ENCODE measurements at regions not wholly inside any gene's neighbourhood (a gene's known extent, or its start where the extent isn't known, plus 50 kb on each side); places are given as distances from the start of the nearest gene placed in this dataset.

GRCh38 chr18:30705943-30706342 is 336.6 kb downstream of the DSC3 start:
- POLR2A ChIA-PET = no interaction called here
- TF ChIP-seq, protein P1, sequence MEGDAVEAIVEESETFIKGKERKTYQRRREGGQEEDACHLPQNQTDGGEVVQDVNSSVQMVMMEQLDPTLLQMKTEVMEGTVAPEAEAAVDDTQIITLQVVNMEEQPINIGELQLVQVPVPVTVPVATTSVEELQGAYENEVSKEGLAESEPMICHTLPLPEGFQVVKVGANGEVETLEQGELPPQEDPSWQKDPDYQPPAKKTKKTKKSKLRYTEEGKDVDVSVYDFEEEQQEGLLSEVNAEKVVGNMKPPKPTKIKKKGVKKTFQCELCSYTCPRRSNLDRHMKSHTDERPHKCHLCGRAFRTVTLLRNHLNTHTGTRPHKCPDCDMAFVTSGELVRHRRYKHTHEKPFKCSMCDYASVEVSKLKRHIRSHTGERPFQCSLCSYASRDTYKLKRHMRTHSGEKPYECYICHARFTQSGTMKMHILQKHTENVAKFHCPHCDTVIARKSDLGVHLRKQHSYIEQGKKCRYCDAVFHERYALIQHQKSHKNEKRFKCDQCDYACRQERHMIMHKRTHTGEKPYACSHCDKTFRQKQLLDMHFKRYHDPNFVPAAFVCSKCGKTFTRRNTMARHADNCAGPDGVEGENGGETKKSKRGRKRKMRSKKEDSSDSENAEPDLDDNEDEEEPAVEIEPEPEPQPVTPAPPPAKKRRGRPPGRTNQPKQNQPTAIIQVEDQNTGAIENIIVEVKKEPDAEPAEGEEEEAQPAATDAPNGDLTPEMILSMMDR (IDR thresholded peaks at IDR 0.05; ENCODE audit: low read depth, low read length) = no peak
- no peak for DNase-seq (ENCODE audit: low read depth, low spot score)
- peaks cover 3% of the 10 kb centered on the region; the same call in 1 of the 2 replicates for H3K9me3 ChIP-seq (ENCODE audit: control insufficient read depth, insufficient read depth, low read length)
- no peaks in the 10 kb centered on the region for H3K27me3 ChIP-seq (ENCODE audit: control insufficient read depth, insufficient read depth, low read length)
- CTCF ChIA-PET = no interaction called here
- H3K27ac ChIP-seq (ENCODE audit: low read depth, low read length) = no peak overlapping the region
- no peak overlapping the region for H3K4me3 ChIP-seq (ENCODE audit: low read depth, low read length)

DNA sequence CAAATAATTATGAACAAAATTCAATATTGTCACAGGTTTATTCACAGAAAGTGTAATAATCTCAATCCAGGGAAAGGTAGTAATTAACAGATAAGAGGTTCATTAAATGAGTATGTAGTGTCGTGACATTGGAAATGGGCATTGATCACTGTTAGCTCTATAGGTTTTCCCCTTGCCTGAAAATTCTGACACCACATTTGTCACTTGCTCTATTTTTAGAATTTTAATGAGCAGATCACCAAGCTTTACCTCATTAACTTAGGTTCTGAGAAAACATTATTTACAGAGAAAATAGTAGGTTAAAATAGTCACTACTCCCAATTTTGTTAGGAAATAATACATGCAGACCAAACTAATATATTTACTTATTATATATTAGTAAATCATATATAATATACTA is 344.0 kb downstream of the DSC3 start:
- Histone ChIP-seq H3K27ac (ENCODE audit: low read depth, low read length) (no peak overlapping the region), H3K4me3 (ENCODE audit: low read depth, low read length) (no peak overlapping the region), H3K27me3 (ENCODE audit: control insufficient read depth, insufficient read depth, low read length) (no peaks in the 10 kb centered on the region), H3K9me3 (ENCODE audit: control insufficient read depth, insufficient read depth, low read length) (peaks cover 19% of the 10 kb centered on the region)
- CTCF ChIA-PET = no interaction called here
- TF ChIP-seq, protein P1 (IDR thresholded peaks at IDR 0.05; ENCODE audit: low read depth, low read length) = no peak
- POLR2A ChIA-PET = interaction anchor here (0.6 kb wide), 1 partner anchor 1759 kb away, joined by 3 read pairs; no protein-coding TSS in a partner anchor
- no peak for DNase-seq (ENCODE audit: low read depth, low spot score)

GRCh38 chr18:30696201-30696600 is 346.3 kb downstream of the DSC3 start:
- ChIA-PET POLR2A (no interaction called here), CTCF (no interaction called here)
- DNase-seq (ENCODE audit: low read depth, low spot score) = no peak
- no peak overlapping the region for H3K27ac ChIP-seq (ENCODE audit: low read depth, low read length)
- TF ChIP-seq, protein P1 (IDR thresholded peaks at IDR 0.05; ENCODE audit: low read depth, low read length) = no peak
- H3K27me3 ChIP-seq (ENCODE audit: control insufficient read depth, insufficient read depth, low read length) = no peaks in the 10 kb centered on the region
- no peak overlapping the region for H3K4me3 ChIP-seq (ENCODE audit: low read depth, low read length)
- peaks cover 19% of the 10 kb centered on the region for H3K9me3 ChIP-seq (ENCODE audit: control insufficient read depth, insufficient read depth, low read length)

DNA sequence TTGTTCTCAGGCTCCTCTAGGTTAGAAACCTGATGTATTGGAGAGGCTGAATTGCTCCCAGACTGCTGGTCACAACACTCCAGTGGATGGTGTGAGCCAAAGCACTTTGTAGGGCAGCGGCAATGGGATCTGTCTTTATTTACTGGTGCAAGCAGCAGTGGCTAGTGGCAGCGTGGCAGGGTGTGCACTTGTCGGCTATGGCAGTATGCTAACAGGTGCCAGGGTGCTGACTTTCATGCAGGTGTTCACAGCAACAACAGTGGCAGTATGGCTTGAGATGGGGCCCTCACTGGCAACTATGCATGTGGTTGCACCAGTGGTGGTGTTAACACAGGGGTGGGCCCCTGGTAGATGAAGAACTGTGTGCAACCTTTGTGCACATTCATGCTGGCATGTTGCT is 347.8 kb downstream of the DSC3 start:
- H3K27ac ChIP-seq (ENCODE audit: low read depth, low read length) = no peak overlapping the region
- CTCF ChIA-PET = no interaction called here
- TF ChIP-seq, protein P1 (IDR thresholded peaks at IDR 0.05; ENCODE audit: low read depth, low read length) = no peak
- POLR2A ChIA-PET = no interaction called here
- no peak overlapping the region for H3K4me3 ChIP-seq (ENCODE audit: low read depth, low read length)
- DNase-seq (ENCODE audit: low read depth, low spot score) = no peak
- no peaks in the 10 kb centered on the region for H3K27me3 ChIP-seq (ENCODE audit: control insufficient read depth, insufficient read depth, low read length)
- peaks cover 19% of the 10 kb centered on the region for H3K9me3 ChIP-seq (ENCODE audit: control insufficient read depth, insufficient read depth, low read length)

DNA sequence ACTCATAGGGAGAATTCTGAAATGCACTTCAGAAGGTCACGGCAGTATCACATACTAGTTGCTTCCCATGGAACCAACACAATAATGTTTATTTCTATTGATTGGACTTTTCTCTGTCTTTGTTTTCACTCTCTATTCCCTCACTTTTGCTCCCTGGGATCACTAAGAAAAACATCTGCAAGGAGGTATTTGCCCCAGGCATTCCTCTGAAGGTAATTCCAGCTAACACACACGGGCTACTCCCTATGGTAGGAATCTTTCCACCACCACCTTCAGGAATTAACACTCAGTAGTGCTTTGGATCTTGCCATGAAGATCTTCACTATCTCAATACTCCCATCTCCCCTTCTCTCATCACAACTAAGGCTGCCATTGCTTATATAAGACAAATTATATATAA is 353.3 kb downstream of the DSC3 start:
- TF ChIP-seq, protein P1 (IDR thresholded peaks at IDR 0.05; ENCODE audit: low read depth, low read length) = no peak
- ChIA-PET POLR2A (no interaction called here), CTCF (no interaction called here)
- Histone ChIP-seq H3K4me3 (ENCODE audit: low read depth, low read length) (no peak overlapping the region), H3K27me3 (ENCODE audit: control insufficient read depth, insufficient read depth, low read length) (no peaks in the 10 kb centered on the region), H3K27ac (ENCODE audit: low read depth, low read length) (no peak overlapping the region), H3K9me3 (ENCODE audit: control insufficient read depth, insufficient read depth, low read length) (peaks cover 11% of the 10 kb centered on the region)
- no peak for DNase-seq (ENCODE audit: low read depth, low spot score)

Data from AG04450 (cell line).